PC-3 (cell line): ENCODE measurements at regions not wholly inside any gene's neighbourhood (a gene's known extent, or its start where the extent isn't known, plus 50 kb on each side); places are given as distances from the start of the nearest gene placed in this dataset.

Source experiments
- ATAC-seq: fragments of 200-7000 bp; cut with Tn5 transposase; 2 replicates; pipeline ENCODE4 v1.9.1; 2020; ENCODE audit warnings: mild to moderate bottlenecking, moderate library complexity
- BruUV-seq: library from RNA; stranded (reverse); fragments of 400-500 nt; replicated peaks from 2 replicates; lab custom pipeline; 2021; lab: Mats Ljungman, UMichigan
- CTCF ChIA-PET: fragments of 300-600 bp; sonication (Branson Sonifier 250); formaldehyde crosslinking; loops from one replicate; lab custom pipeline; 2022; ENCODE audit warnings: antibody characterized with exemption; lab: Charles Lee
- POLR2A ChIA-PET: fragments of 300-600 bp; sonication (Branson Sonifier 250); formaldehyde crosslinking; loops from one replicate; lab custom pipeline; 2022; ENCODE audit warnings: antibody characterized with exemption; ENCODE audit not compliant: unreplicated experiment; lab: Charles Lee
- DNase-seq: peaks from one replicate; pipeline ENCODE4 v3.0.0-alpha.2; 2015
- H2AFZ ChIP-seq: fragments of 300-600 bp; sonication (generic); 2 replicates; pipeline ENCODE4 v1.6.0; 2016; ENCODE audit warnings: antibody characterized with exemption, low read length
- H3F3A ChIP-seq: fragments of 300-600 bp; sonication (generic); one replicate; pipeline ENCODE4 v1.6.0; 2017; ENCODE audit warnings: antibody characterized with exemption, low read length, control low read depth, mild to moderate bottlenecking; ENCODE audit not compliant: unreplicated experiment
- H3K27ac ChIP-seq: fragments of 300-600 bp; sonication (generic); 2 replicates; pipeline ENCODE4 v1.5.1; 2016; ENCODE audit warnings: mild to moderate bottlenecking, low read length
- H3K27me3 ChIP-seq: fragments of 300-600 bp; sonication (generic); 2 replicates; pipeline ENCODE4 v1.6.1; 2016; ENCODE audit warnings: low read length, mixed read lengths
- H3K36me3 ChIP-seq: fragments of 300-600 bp; sonication (generic); 2 replicates; pipeline ENCODE4 v1.6.1; 2016; ENCODE audit warnings: low read depth, mixed run types, low read length, mixed read lengths
- H3K4me1 ChIP-seq: fragments of 300-600 bp; sonication (generic); 2 replicates; pipeline ENCODE4 v1.5.1; 2016; ENCODE audit warnings: low read length; ENCODE audit not compliant: insufficient read depth
- H3K4me2 ChIP-seq: fragments of 300-600 bp; sonication (generic); 2 replicates; pipeline ENCODE4 v1.6.0; 2016; ENCODE audit warnings: low read length
- H3K4me3 ChIP-seq: fragments of 300-600 bp; sonication (generic); 2 replicates; pipeline ENCODE4 v1.5.1; 2016; ENCODE audit warnings: mild to moderate bottlenecking, low read length, mixed read lengths
- H3K79me2 ChIP-seq: fragments of 300-600 bp; sonication (generic); 2 replicates; pipeline ENCODE4 v1.6.1; 2017; ENCODE audit warnings: low read length, mixed read lengths
- H3K9ac ChIP-seq: fragments of 300-600 bp; sonication (generic); 2 replicates; pipeline ENCODE4 v1.6.0; 2016; ENCODE audit warnings: mild to moderate bottlenecking, low read length
- H3K9me2 ChIP-seq: fragments of 300-600 bp; sonication (generic); replicated peaks from 2 replicates; pipeline ENCODE4 v1.6.1; 2016; ENCODE audit warnings: mixed run types, low read length, mixed read lengths
- H3K9me3 ChIP-seq: fragments of 300-600 bp; sonication (generic); 2 replicates; pipeline ENCODE4 v1.6.1; 2016; ENCODE audit warnings: low read length, mixed read lengths
- H4K20me1 ChIP-seq: fragments of 300-600 bp; sonication (generic); 2 replicates; pipeline ENCODE4 v1.6.1; 2016; ENCODE audit warnings: low read length, mixed read lengths
- CTCF ChIP-seq: fragments of 300-600 bp; sonication (generic); conservative IDR thresholded peaks from 2 replicates; pipeline ENCODE4 v1.5.1; 2017; ENCODE audit warnings: antibody characterized with exemption, low read depth, mild to moderate bottlenecking, low read length
- EZH2 ChIP-seq: fragments of 300-600 bp; sonication (generic); IDR thresholded peaks from one replicate; pipeline ENCODE4 v1.6.1; 2017; ENCODE audit warnings: antibody characterized with exemption, mild to moderate bottlenecking, low read length; ENCODE audit not compliant: unreplicated experiment
- EZH2phosphoT487 ChIP-seq: fragments of 300-600 bp; sonication (generic); IDR thresholded peaks from 2 replicates; pipeline ENCODE4 v1.6.1; 2018; ENCODE audit warnings: mild to moderate bottlenecking, antibody characterized with exemption, low read length, borderline replicate concordance
- intact Hi-C: fragments of 100-400 bp; cut with micrococcal nuclease; formaldehyde crosslinking; loops from 2 replicates; pipeline ENCODE4 v1.9.0; 2023

GRCh38 chr2:12500899-12501298 is 215.8 kb upstream of the TRIB2 start:
- Histone ChIP-seq H3K36me3 (no peaks in the 10 kb centered on the region), H3K4me1 (peaks cover 31% of the 10 kb centered on the region), H2AFZ (no peak overlapping the region), H3F3A (no peaks in the 10 kb centered on the region), H4K20me1 (no peaks in the 10 kb centered on the region), H3K9me2 (0 out of 2 replicates have a peak, but pooled peaks cover 5% of the 10 kb centered on the region), H3K27ac (no peak overlapping the region), H3K4me2 (no peak overlapping the region), H3K9me3 (no peaks in the 10 kb centered on the region), H3K9ac (no peak overlapping the region), H3K4me3 (no peak overlapping the region), H3K79me2 (no peaks in the 10 kb centered on the region), H3K27me3 (no peaks in the 10 kb centered on the region)
- ChIA-PET POLR2A (no interaction called here), CTCF (interaction anchor here (0.6 kb wide), 1 partner anchor 535 kb away, joined by 13 read pairs; no protein-coding TSS in a partner anchor)
- DNase-seq (no peak), ATAC-seq (no peak)
- intact Hi-C loops: no loop called here
- no peak for TF ChIP-seq EZH2
- TF ChIP-seq EZH2phosphoT487: no peak
- no peak for TF ChIP-seq CTCF
- BruUV-seq: no TSS peak

GRCh38 chr2:12501469-12502158 is 215.1 kb upstream of the TRIB2 start:
- POLR2A ChIA-PET: no interaction called here
- H4K20me1 ChIP-seq: no peaks in the 10 kb centered on the region
- H3K36me3 ChIP-seq: no peaks in the 10 kb centered on the region
- H3K27ac ChIP-seq: no peak overlapping the region
- H2AFZ ChIP-seq: no peak overlapping the region
- CTCF ChIA-PET: interaction anchor here (0.6 kb wide), 1 partner anchor 536 kb away, joined by 13 read pairs; no protein-coding TSS in a partner anchor
- intact Hi-C loops: no loop called here
- H3K4me2 ChIP-seq: no peak overlapping the region
- no TSS peak for BruUV-seq
- H3K4me1 ChIP-seq: peaks cover 33% of the 10 kb centered on the region
- ATAC-seq: no peak
- no peak overlapping the region for H3K4me3 ChIP-seq
- 0 out of 2 replicates have a peak, but pooled peaks cover 5% of the 10 kb centered on the region for H3K9me2 ChIP-seq
- TF ChIP-seq CTCF: no peak
- TF ChIP-seq EZH2: no peak
- no peak for TF ChIP-seq EZH2phosphoT487
- H3K9ac ChIP-seq: no peak overlapping the region
- DNase-seq: peak; percentile 27
- no peaks in the 10 kb centered on the region for H3F3A ChIP-seq
- no peaks in the 10 kb centered on the region for H3K27me3 ChIP-seq
- H3K9me3 ChIP-seq: no peaks in the 10 kb centered on the region
- H3K79me2 ChIP-seq: no peaks in the 10 kb centered on the region

- no peak overlapping the region for H3K4me3 ChIP-seq
- no TSS peak for BruUV-seq
- H2AFZ ChIP-seq: no peak overlapping the region
- H3K4me2 ChIP-seq: no peak overlapping the region
- H3K9me2 ChIP-seq: 0 out of 2 replicates have a peak, but pooled peaks cover 5% of the 10 kb centered on the region
- intact Hi-C loops: no loop called here
- peaks cover 42% of the 10 kb centered on the region for H3K4me1 ChIP-seq
- no peak overlapping the region for H3K27ac ChIP-seq
- ATAC-seq: no peak
- no peaks in the 10 kb centered on the region for H3K79me2 ChIP-seq
- TF ChIP-seq CTCF: no peak
- no peak for TF ChIP-seq EZH2
- no peak overlapping the region for H3K9ac ChIP-seq
- H4K20me1 ChIP-seq: no peaks in the 10 kb centered on the region
- POLR2A ChIA-PET: no interaction called here
- no peaks in the 10 kb centered on the region for H3F3A ChIP-seq
- CTCF ChIA-PET: no interaction called here
- no peak for DNase-seq
- H3K27me3 ChIP-seq: no peaks in the 10 kb centered on the region
- no peaks in the 10 kb centered on the region for H3K9me3 ChIP-seq
- no peaks in the 10 kb centered on the region for H3K36me3 ChIP-seq
Measured at GRCh38 chr2:12502759-12503158, 214.0 kb upstream of the TRIB2 start.
